T-helper 1 cell (primary cell): ENCODE measurements at regions not wholly inside any gene's neighbourhood (a gene's known extent, or its start where the extent isn't known, plus 50 kb on each side); places are given as distances from the start of the nearest gene placed in this dataset.
"Not testable (repeated sequence)": the region's sequence is repeated elsewhere in the genome, so short reads cannot be mapped to it uniquely, and the experiment has no call there.

Source experiments
- DNase-seq, 5 donors: peaks; one replicate each; pipeline ENCODE4 v3.0.0-alpha.2; 2012 to 2020

- DNase-seq, result no peak
Measured at GRCh38 chr15:46879032-46879770, 838.1 kb upstream of the SEMA6D start.

DNA sequence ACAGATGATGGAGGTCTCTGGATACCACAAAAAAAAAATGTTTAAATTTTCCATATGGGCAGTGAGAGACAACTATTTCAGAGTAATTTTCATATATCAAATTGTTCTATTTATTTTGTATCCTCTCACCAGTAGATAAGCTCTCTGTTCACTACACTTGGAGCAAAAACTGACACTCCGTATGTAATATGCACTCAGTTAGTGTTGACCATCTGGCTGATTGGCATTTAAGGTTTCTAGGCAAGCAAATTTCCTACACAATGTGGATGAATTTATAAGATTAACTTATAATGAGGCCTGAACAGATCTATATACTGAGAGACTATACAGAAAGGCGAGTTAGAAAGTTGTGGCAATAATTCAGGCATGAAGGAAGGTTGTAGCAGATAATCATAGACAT, 836.5 kb upstream of the SEMA6D start:
- DNase-seq, result no peak

GRCh38 chr15:46892621-46893160, 824.6 kb upstream of the SEMA6D start:
- DNase-seq, result no peak

- no peak for DNase-seq
Measured at GRCh38 chr15:46894644-46895043, 822.7 kb upstream of the SEMA6D start.

- no peak for DNase-seq
Measured at GRCh38 chr15:46897266-46897665, 820.0 kb upstream of the SEMA6D start.

GRCh38 chr15:46901001-46901400, 816.3 kb upstream of the SEMA6D start:
- DNase-seq, result no peak

DNA sequence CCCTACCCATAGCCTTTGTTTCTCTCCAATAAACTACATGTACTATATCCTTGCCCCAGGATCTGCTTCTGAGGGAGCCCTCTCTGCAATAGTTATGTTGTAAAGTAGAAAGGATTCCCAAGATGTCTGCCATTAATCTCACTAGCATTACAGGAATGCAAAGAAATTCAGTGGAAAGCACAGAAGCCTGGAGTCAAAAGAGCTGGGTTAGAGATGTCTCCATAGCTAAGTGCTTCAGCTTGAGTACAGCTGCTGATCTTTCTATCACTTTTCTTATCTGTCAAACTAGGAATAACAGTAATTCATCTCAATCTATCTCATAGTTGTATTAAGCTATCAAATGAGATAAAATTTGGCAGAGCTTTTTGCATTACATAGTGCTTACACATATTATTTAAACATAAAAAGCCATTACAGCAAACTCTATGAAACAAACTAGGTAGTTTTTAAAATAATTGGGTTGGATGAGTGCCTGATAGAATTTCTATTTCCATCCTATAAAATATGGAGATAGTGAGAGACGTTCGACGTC, 799.5 kb upstream of the SEMA6D start:
- no peak for DNase-seq

DNA sequence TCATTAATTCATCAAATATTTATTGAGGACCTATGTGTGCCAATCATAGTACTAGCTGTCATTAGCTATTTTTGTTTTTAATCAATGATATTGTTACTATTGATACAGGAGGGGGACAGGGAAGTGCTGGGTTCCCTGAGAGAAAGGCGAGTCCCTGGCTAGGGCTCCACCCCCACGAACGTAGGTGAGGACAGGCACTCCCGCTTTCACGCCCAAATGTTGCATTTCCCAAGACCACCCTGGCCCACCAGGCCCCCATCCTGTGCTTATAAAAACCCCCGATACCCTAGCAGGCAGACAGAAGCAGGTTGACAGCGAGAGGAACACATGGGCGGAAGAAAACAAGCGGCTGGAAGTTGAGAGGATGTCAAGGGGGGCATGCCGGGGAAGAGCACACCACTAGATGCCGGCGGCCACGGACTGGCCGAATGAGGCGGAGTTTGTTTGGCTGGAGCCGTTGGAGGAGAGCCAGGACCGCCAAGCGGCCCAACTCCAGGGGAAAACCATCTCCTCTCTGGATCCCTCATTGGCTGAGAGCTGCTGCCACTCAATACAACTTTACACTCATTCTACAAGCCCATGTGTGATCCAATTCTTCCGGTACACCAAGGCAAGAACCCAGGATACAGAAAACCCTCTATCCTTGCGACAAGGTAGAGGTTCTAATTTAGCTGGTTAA, 798.7 kb upstream of the SEMA6D start:
- DNase-seq, result no peak

- DNase-seq, result no peak
Measured at GRCh38 chr15:46921891-46922290, 795.4 kb upstream of the SEMA6D start.

DNA sequence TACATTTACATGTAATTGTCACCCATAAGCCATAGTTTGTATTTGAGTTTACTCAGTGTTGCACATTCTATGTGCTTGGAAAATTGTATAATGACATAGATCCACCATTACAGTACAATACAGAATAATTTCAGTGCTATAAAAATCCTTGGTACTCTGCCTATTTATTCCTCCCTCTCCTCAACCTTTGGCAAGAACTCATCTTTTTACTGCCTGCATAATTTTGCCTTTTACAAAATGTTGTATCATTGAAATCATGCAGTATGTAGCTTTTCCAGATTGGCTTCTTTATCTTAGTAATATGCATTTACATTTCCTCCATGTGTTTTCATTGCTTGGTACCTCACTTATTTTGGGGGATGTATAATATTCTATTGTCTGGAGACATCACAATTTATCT, 786.9 kb upstream of the SEMA6D start:
- no peak for DNase-seq

GRCh38 chr15:46933332-46933731, 784.0 kb upstream of the SEMA6D start:
- DNase-seq, result no peak

- no peak for DNase-seq
Measured at GRCh38 chr15:46934851-46935250, 782.5 kb upstream of the SEMA6D start.

GRCh38 chr15:46938169-46938568, 779.1 kb upstream of the SEMA6D start:
- DNase-seq, result no peak

DNA sequence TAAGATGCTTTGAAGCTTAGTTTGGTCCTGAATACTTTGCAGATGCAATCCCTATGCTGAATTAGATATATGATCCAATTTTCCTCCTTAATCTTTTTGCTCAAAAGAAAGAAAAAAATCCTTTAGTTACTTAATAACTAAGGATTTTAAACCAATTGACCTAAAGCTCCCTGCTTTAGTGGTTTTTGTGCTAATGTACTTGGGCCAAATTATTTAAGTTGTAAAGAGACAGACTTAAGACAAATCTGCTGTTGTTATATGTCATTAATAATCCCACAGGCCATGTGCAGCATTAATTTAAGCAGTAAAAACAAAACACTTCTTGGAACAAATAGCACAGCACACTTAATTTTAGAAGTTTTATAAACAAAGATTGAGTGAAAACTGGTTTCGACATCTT, 776.1 kb upstream of the SEMA6D start:
- no peak for DNase-seq

DNA sequence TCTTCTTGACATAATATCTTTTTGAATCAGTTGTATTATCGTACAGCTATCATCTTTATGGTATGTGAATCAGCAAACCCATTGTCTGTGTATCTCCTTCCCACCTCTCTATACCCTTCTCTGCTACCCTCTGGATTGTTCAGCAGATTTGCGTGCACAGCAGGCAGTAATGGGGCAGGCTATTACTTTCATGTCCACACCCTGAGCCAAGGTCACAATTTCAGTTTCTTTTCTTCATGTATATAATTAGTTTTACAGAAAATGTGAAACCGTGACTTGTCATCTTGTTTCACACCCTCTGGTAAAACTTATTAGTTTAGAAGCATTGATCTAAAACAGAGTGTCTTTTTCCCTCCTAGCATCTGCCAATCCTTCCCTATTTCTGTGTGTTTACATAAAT, 770.4 kb upstream of the SEMA6D start:
- no peak for DNase-seq

- no peak for DNase-seq
Measured at GRCh38 chr15:46955576-46955975, 761.7 kb upstream of the SEMA6D start.

DNA sequence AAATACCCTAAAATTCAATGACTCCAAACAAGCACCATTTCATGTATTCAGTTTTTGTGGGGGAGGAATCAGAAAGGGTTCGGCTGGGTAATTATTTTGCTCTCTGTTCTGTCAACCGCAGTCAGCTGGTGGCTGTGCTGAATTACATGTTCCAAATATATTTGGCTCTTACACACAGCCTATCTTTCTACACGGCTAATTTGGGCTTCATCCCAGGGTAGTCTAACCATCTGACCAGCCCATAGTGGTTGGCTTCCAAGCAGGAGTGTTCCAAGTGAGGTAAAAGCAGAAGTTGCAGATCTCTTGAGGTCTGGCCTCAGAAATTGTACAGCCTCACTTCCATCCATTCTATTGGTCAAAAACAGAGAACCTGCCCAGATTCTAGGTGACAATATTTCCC, 760.8 kb upstream of the SEMA6D start:
- DNase-seq, result no peak

DNA sequence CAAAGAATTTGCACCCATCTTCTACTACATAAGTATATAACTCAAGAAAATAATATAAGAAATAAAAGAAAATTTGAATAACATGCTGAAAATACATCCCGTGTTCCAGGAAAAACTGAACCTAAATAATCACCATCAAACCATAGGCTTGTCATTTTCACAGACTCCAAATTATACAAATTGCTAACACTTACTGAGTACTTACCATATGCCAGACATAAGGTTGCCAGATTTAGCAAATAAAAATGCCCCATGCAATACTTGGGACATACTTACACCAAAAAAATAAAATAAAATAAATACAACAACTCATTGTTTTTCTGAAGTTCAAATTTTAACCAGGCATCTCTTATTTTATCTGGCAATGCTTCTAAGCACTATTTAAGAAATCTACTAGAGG, 760.4 kb upstream of the SEMA6D start:
- no peak for DNase-seq

- DNase-seq, result no peak
Measured at GRCh38 chr15:46960581-46960980, 756.7 kb upstream of the SEMA6D start.

DNA sequence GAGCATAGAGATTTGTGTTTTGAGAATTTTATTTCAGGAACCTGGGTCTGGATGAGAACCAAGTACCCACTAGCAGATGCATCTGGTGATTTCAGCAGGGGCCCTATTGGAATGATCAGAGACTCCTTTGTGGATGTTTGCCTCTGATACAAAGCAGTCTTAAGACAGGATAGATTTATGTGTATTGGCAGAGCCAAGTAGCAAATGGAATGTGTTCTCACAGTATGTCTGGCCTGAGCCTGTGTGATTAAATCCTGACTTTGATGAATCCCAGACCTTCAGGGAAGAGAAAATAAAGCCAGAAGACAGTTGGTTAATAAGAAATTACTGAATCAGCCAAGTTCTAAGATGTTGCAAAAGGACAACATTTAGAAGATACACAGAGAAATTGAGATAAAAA, 755.5 kb upstream of the SEMA6D start:
- no peak for DNase-seq

DNA sequence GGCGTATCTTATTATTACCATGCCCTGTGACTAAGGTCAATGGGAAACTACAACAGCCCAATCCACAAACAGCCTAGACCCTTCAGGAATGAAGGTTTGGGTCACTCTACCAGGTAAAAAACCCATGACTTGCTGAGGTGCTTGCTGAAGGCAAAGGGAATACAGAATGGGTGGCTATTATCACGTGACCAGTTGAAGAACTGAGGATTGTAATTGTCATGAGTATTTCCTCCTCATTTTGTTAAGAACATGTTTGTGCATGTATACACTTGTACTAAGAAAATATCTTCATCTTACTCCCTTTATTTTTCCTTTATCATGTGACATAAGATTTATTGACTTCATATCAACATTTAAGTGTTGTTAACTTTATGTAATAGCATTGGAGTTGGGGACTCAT, 729.2 kb upstream of the SEMA6D start:
- not testable (repeated sequence) for DNase-seq

GRCh38 chr15:46996359-46996758, 720.9 kb upstream of the SEMA6D start:
- no peak for DNase-seq

GRCh38 chr15:46997501-46997900, 719.8 kb upstream of the SEMA6D start:
- DNase-seq, result no peak

- DNase-seq, result no peak
Measured at GRCh38 chr15:47003568-47003967, 713.7 kb upstream of the SEMA6D start.
